Neural progenitor cell (in vitro differentiated cells): ENCODE measurements at regions not wholly inside any gene's neighbourhood (a gene's known extent, or its start where the extent isn't known, plus 50 kb on each side); places are given as distances from the start of the nearest gene placed in this dataset.

ENCODE experiments used
- CTCF ChIP-seq: fragments of 200-600 bp; sonication (generic); IDR thresholded peaks from 2 replicates; pipeline ENCODE4 v1.5.1; 2017; ENCODE audit warnings: antibody characterized with exemption, mild to moderate bottlenecking
- EZH2 ChIP-seq: fragments of 200-600 bp; sonication (generic); IDR thresholded peaks from 2 replicates; pipeline ENCODE4 v1.6.1; 2017; ENCODE audit warnings: antibody characterized with exemption, mild to moderate bottlenecking, moderate library complexity

GRCh38 chr4:86441175-86441936 is 81.5 kb upstream of the MAPK10 start:
- TF ChIP-seq CTCF (peak; percentile 27), EZH2 (no peak)
